SK-N-SH (cell line): ENCODE measurements at regions not wholly inside any gene's neighbourhood (a gene's known extent, or its start where the extent isn't known, plus 50 kb on each side); places are given as distances from the start of the nearest gene placed in this dataset.
A peak's percentile ranks its signal among the peaks of the same experiment; 100 is the strongest.
"Not testable (repeated sequence)": the region's sequence is repeated elsewhere in the genome, so short reads cannot be mapped to it uniquely, and the experiment has no call there.

Experiments
- CTCF ChIA-PET: fragments of 300-600, 350-600 bp; formaldehyde crosslinking; extraction: SDS; loops from one replicate; lab custom pipeline; 2021; lab: Yijun Ruan, JAX
- POLR2A ChIA-PET: fragments of 350-600 bp; sonication (Branson Sonifier 250); formaldehyde crosslinking; extraction: SDS; loops from one replicate; lab custom pipeline; 2020; ENCODE audit warnings: antibody characterized with exemption, inconsistent platforms; lab: Yijun Ruan, JAX
- DNase-seq: peaks from one replicate; pipeline ENCODE4 v3.0.0; 2012
- H2AFZ ChIP-seq: fragments of 200-600 bp; sonication (generic); 2 replicates; pipeline ENCODE4 v1.8.1; 2016; ENCODE audit warnings: antibody characterized with exemption, mild to moderate bottlenecking, low read depth
- H3F3A ChIP-seq: fragments of 200-600 bp; sonication (generic); replicated peaks from 2 replicates; pipeline ENCODE3; 2016; ENCODE audit warnings: antibody characterized with exemption, mild to moderate bottlenecking; ENCODE audit not compliant: insufficient read depth
- H3K27ac ChIP-seq, 2 experiments: fragments of 200-500 bp in 1 of 2; fragments of 200-600 bp in 1 of 2; sonication (Bioruptor generic) in 1 of 2; sonication (generic), shearing (Covaris generic) in 1 of 2; 2 replicates each; pipeline versions ENCODE4 v1.5.1 to v1.6.1; 2014 to 2016; ENCODE audit warnings: low read depth in 2 of 2, inconsistent platforms in 1 of 2, low read length in 1 of 2, mild to moderate bottlenecking in 1 of 2, mixed read lengths in 1 of 2
- H3K27me3 ChIP-seq: fragments of 200-600 bp; sonication (generic), shearing (Covaris generic); 2 replicates; pipeline ENCODE4 v1.6.1; 2016; ENCODE audit warnings: mixed run types; ENCODE audit not compliant: insufficient read depth
- H3K36me3 ChIP-seq, 2 experiments: fragments of 200-500 bp in 1 of 2; fragments of 200-600 bp in 1 of 2; sonication (Bioruptor generic) in 1 of 2; sonication (generic) in 1 of 2; replicated peaks in 1 of 2; 2 replicates each; pipeline versions ENCODE3 to v1.5.1; 2014 to 2016; ENCODE audit warnings: low read length in 1 of 2, mild to moderate bottlenecking in 1 of 2; ENCODE audit not compliant: insufficient read depth in 2 of 2, control insufficient read depth in 1 of 2
- H3K4me1 ChIP-seq, 2 experiments: fragments of 200-500 bp in 1 of 2; fragments of 200-600 bp in 1 of 2; sonication (Bioruptor generic) in 1 of 2; sonication (generic), shearing (Covaris generic) in 1 of 2; 2 replicates each; pipeline versions ENCODE4 v1.5.1 to v1.6.1; 2014 to 2016; ENCODE audit warnings: low read depth in 1 of 2, low read length in 1 of 2, mixed run types in 1 of 2; ENCODE audit not compliant: insufficient read depth in 2 of 2, control insufficient read depth in 1 of 2
- H3K4me2 ChIP-seq: fragments of 200-600 bp; sonication (generic), shearing (Covaris generic); 2 replicates; pipeline ENCODE4 v1.6.1; 2017; ENCODE audit warnings: mixed run types
- H3K4me3 ChIP-seq, 2 experiments: fragments of 200-500 bp in 1 of 2; fragments of 200-600 bp in 1 of 2; sonication (Bioruptor generic) in 1 of 2; sonication (generic), shearing (Covaris generic) in 1 of 2; 2 replicates each; pipeline versions ENCODE4 v1.5.1 to v1.8.1; 2014 to 2016; ENCODE audit warnings: low read depth in 2 of 2, inconsistent platforms in 1 of 2, low read length in 1 of 2, mild to moderate bottlenecking in 1 of 2, mixed read lengths in 1 of 2, moderate library complexity in 1 of 2
- H3K79me2 ChIP-seq: fragments of 200-600 bp; sonication (generic); 2 replicates; pipeline ENCODE4 v1.8.1; 2017; ENCODE audit warnings: mild to moderate bottlenecking; ENCODE audit not compliant: insufficient read depth
- H3K9ac ChIP-seq: fragments of 200-600 bp; sonication (generic); 2 replicates; pipeline ENCODE4 v1.6.1; 2017; ENCODE audit warnings: mixed run types
- H3K9me2 ChIP-seq: fragments of 200-600 bp; sonication (generic); 2 replicates; pipeline ENCODE4 v1.6.1; 2017; ENCODE audit warnings: mixed run types
- H3K9me3 ChIP-seq: fragments of 200-600 bp; sonication (generic); 2 replicates; pipeline ENCODE4 v1.6.1; 2017; ENCODE audit warnings: mixed run types, mild to moderate bottlenecking, moderate library complexity
- H4K20me1 ChIP-seq: fragments of 200-600 bp; sonication (generic); 2 replicates; pipeline ENCODE4 v1.6.1; 2017; ENCODE audit warnings: mild to moderate bottlenecking, mixed run types; ENCODE audit not compliant: insufficient read depth
- ELF1 ChIP-seq: IDR thresholded peaks from 2 replicates; pipeline ENCODE4 v1.4.0; 2012
- FOSL2 ChIP-seq: IDR thresholded peaks from 2 replicates; pipeline ENCODE4 v1.4.0; 2012; ENCODE audit warnings: low read depth, mild to moderate bottlenecking, moderate library complexity, borderline replicate concordance
- FOXJ3 ChIP-seq: sonication (generic); formaldehyde crosslinking; IDR thresholded peaks from 2 replicates; pipeline ENCODE4 v1.5.1; 2020; ENCODE audit warnings: mild to moderate bottlenecking, missing genetic modification reagents
- FOXM1 ChIP-seq: IDR thresholded peaks from 2 replicates; pipeline ENCODE4 v1.4.0; 2012; ENCODE audit warnings: low read depth, mild to moderate bottlenecking
- GABPA ChIP-seq: IDR thresholded peaks from 2 replicates; pipeline ENCODE4 v1.4.0; 2012; ENCODE audit warnings: low read depth, mild to moderate bottlenecking
- MAX ChIP-seq: IDR thresholded peaks from 2 replicates; pipeline ENCODE4 v1.4.0; 2012; ENCODE audit warnings: low read depth
- MEF2A ChIP-seq: IDR thresholded peaks from 2 replicates; pipeline ENCODE4 v1.4.0; 2012; ENCODE audit warnings: low read depth, borderline replicate concordance
- MXI1 ChIP-seq: IDR thresholded peaks from 2 replicates; pipeline ENCODE4 v1.6.1; 2012; ENCODE audit warnings: mild to moderate bottlenecking, low read depth, low read length, improper control_type of control experiment
- NFIC ChIP-seq: IDR thresholded peaks from 2 replicates; pipeline ENCODE4 v1.4.0; 2012; ENCODE audit warnings: borderline replicate concordance
- RAD21 ChIP-seq: IDR thresholded peaks from 2 replicates; pipeline ENCODE4 v1.6.1; 2012; ENCODE audit warnings: mild to moderate bottlenecking, low read length
- RFX5 ChIP-seq: IDR thresholded peaks from 2 replicates; pipeline ENCODE4 v1.6.1; 2012; ENCODE audit warnings: mild to moderate bottlenecking, improper control_type of control experiment, low read length
- TAF1 ChIP-seq: IDR thresholded peaks from 2 replicates; pipeline ENCODE4 v1.6.1; 2012; ENCODE audit warnings: low read depth, mild to moderate bottlenecking, low read length, moderate library complexity, borderline replicate concordance
- YY1 ChIP-seq: IDR thresholded peaks from 2 replicates; pipeline ENCODE4 v1.4.0; 2012; ENCODE audit warnings: low read depth, mild to moderate bottlenecking
- ZBTB33 ChIP-seq: IDR thresholded peaks from 2 replicates; pipeline ENCODE4 v1.4.0; 2012; ENCODE audit warnings: low read depth, borderline replicate concordance
- WGBS: methylation state at CpG from one replicate; pipeline ENCODE4 v1.1.6; 2017; ENCODE audit warnings: low lambda C conversion rate; 5-methylcytosine and 5-hydroxymethylcytosine counted together
- TF ChIP-seq, protein P1 (sequence below): IDR thresholded peaks from 2 replicates; pipeline ENCODE4 v1.4.0; 2012; ENCODE audit warnings: low read depth, borderline replicate concordance
- TF ChIP-seq, protein P2 (sequence below): fragments of 150-350 bp; IDR thresholded peaks from 2 replicates; pipeline ENCODE4 v1.6.1; 2016; ENCODE audit warnings: mild to moderate bottlenecking, low read depth, low read length

DNA sequence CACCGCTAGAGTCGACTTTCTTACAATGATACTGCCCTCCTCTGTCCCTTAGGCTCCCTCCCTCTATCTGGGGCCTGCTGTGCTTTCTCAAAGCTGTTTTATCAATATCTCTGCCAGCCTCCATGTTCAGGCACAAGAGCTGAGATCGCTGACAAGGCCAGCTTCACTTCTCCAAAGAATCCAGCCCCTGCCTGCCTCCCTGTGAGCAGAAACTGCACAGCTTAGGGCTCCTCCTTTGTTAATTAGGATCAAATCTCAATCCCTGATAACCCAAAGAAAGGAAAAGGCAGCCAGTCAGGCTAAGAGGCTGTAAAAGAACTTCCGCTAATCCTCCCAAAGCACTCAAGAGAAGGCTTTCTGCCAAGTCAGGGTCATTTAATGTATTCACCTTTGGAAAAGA lies 616.0 kb upstream of the CDH11 start:
- ChIA-PET POLR2A (no interaction called here), CTCF (no interaction called here)
- no peak for DNase-seq
- Histone ChIP-seq H3K9me2 (no peaks in the 10 kb centered on the region), H3K9ac (no peak overlapping the region), H3K27me3 (no peaks in the 10 kb centered on the region), H3K36me3 (no peaks in the 10 kb centered on the region), H3K4me3 (no peak overlapping the region), H4K20me1 (no peaks in the 10 kb centered on the region), H3K9me3 (no peaks in the 10 kb centered on the region), H3K27ac (no peak overlapping the region), H3K79me2 (no peaks in the 10 kb centered on the region), H2AFZ (no peak overlapping the region), H3K4me2 (no peak overlapping the region), H3F3A (no peaks in the 10 kb centered on the region), H3K4me1 (peaks cover 0 to 3% of the 10 kb centered on the region in 2 experiments; a peak in 1 of 4 replicates)
- TF ChIP-seq RAD21, result peak; percentile 44; the same call in 1 of the 2 replicates
- no peak for TF ChIP-seq FOXJ3 (CRISPR knock-in tag)
- no peak for TF ChIP-seq TAF1
- 51% methylated on average over 4 of the region's 4 CpGs for WGBS

DNA sequence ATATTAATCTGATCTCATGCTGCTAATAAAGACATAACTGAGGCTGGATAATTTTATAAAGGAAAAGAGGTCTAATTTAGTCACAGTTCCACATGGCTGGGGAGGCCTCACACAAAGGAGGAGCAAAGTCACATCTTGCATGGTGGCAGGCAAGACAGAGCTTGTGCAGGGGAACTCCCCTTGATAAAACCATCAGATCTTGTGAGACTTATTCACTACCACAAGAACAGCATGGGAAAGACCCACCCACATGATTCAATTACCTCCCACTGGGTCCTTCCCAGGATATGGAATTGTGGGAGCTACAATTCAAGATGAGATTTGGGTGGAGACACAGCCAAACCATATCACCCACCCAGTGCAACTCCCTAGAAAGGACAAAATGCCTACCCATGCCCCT lies 613.8 kb upstream of the CDH11 start:
- H3K27ac ChIP-seq, H4K20me1 ChIP-seq, H3K9me3 ChIP-seq, H3K36me3 ChIP-seq, POLR2A ChIA-PET, H2AFZ ChIP-seq, H3K79me2 ChIP-seq, H3K4me1 ChIP-seq, H3F3A ChIP-seq, H3K9ac ChIP-seq, DNase-seq, H3K27me3 ChIP-seq, H3K9me2 ChIP-seq, H3K4me3 ChIP-seq, H3K4me2 ChIP-seq, CTCF ChIA-PET: not testable (repeated sequence)

DNA sequence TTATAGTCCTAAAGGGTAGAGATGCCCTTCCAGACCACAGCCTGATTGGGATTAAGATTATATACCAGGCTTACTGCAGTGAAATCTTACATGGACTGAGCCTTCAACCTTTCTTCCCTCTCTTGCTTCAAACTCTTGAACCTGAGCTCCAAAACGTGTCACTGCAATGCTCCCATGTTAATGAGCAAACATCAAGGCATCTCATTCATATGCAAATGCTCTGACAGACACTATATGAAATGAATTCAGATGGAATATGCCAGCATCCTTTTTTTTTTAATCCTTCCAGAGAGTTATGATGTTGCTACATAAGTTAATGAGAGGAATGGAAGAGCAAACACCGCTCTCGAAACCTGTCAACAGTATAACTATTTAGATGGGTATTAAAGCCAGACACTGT lies 611.9 kb upstream of the CDH11 start:
- CTCF ChIA-PET, result no interaction called here
- no peaks in the 10 kb centered on the region for H3K9me2 ChIP-seq

DNA sequence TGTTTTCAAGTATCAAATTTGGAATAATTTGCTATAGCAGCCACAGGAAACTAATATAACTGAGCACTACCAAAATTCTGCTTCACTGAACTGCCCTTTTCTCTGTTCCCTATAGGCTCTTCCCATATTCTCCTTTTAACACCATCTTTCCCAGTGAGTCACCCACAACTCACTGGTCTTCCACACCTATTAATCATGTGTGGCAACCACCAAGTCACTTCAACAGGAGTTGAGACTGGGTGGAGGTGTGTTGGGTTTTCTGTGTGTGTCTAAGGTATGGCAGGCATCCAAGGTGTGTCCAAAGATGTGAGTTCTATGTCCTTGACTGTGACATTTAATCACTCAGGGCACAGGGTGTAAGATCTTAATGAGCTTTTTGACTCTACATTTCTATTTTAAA lies 610.0 kb upstream of the CDH11 start:
- peaks cover 0 to 2% of the 10 kb centered on the region in 2 experiments; a peak in 1 of 4 replicates for H3K4me1 ChIP-seq
- no peak overlapping the region for H3K9ac ChIP-seq
- no peak for DNase-seq
- H2AFZ ChIP-seq, result no peak overlapping the region
- H3K79me2 ChIP-seq, result no peaks in the 10 kb centered on the region
- no peak overlapping the region for H3K27ac ChIP-seq
- no peaks in the 10 kb centered on the region for H4K20me1 ChIP-seq
- CTCF ChIA-PET, result no interaction called here
- H3K27me3 ChIP-seq, result no peaks in the 10 kb centered on the region
- H3K4me3 ChIP-seq, result no peak overlapping the region
- POLR2A ChIA-PET, result no interaction called here
- H3K9me3 ChIP-seq, result no peaks in the 10 kb centered on the region
- no peaks in the 10 kb centered on the region for H3K36me3 ChIP-seq
- H3K9me2 ChIP-seq, result no peaks in the 10 kb centered on the region
- H3K4me2 ChIP-seq, result no peak overlapping the region
- H3F3A ChIP-seq, result no peaks in the 10 kb centered on the region
- TF ChIP-seq, protein P1, sequence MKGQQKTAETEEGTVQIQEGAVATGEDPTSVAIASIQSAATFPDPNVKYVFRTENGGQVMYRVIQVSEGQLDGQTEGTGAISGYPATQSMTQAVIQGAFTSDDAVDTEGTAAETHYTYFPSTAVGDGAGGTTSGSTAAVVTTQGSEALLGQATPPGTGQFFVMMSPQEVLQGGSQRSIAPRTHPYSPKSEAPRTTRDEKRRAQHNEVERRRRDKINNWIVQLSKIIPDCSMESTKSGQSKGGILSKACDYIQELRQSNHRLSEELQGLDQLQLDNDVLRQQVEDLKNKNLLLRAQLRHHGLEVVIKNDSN, result no peak
- TF ChIP-seq FOXJ3 (CRISPR knock-in tag), result no peak
- TF ChIP-seq FOXM1, result no peak
- TF ChIP-seq MXI1, result no peak
- TF ChIP-seq ZBTB33, result no peak
- TF ChIP-seq NFIC, result no peak
- TF ChIP-seq, protein P2, sequence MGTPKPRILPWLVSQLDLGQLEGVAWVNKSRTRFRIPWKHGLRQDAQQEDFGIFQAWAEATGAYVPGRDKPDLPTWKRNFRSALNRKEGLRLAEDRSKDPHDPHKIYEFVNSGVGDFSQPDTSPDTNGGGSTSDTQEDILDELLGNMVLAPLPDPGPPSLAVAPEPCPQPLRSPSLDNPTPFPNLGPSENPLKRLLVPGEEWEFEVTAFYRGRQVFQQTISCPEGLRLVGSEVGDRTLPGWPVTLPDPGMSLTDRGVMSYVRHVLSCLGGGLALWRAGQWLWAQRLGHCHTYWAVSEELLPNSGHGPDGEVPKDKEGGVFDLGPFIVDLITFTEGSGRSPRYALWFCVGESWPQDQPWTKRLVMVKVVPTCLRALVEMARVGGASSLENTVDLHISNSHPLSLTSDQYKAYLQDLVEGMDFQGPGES, result no peak
- no peak for TF ChIP-seq GABPA
- TF ChIP-seq FOSL2, result no peak
- no peak for TF ChIP-seq RFX5

More for the DNA sequence above, 611.9 kb upstream of the CDH11 start:
- Histone ChIP-seq H4K20me1 (no peaks in the 10 kb centered on the region), H2AFZ (no peak overlapping the region), H3K4me3 (no peak overlapping the region), H3K9ac (no peak overlapping the region), H3K9me3 (no peaks in the 10 kb centered on the region), H3K27ac (no peak overlapping the region), H3K79me2 (no peaks in the 10 kb centered on the region), H3K36me3 (no peaks in the 10 kb centered on the region), H3K27me3 (no peaks in the 10 kb centered on the region), H3K4me2 (no peak overlapping the region), H3K4me1 (peaks cover 0 to 3% of the 10 kb centered on the region in 2 experiments; a peak in 1 of 4 replicates), H3F3A (no peaks in the 10 kb centered on the region)
- TF ChIP-seq ELF1, result no peak
- TF ChIP-seq MEF2A, result no peak
- TF ChIP-seq YY1, result no peak
- TF ChIP-seq MAX, result no peak
- 50% methylated on average over 3 of the region's 3 CpGs for WGBS
- POLR2A ChIA-PET, result no interaction called here
- no peak for DNase-seq
